DND-41 (cell line): ENCODE measurements at regions not wholly inside any gene's neighbourhood (a gene's known extent, or its start where the extent isn't known, plus 50 kb on each side); places are given as distances from the start of the nearest gene placed in this dataset.

Experiments used
- ATAC-seq: fragments of 200-7000 bp; cut with Tn5 transposase; 3 replicates; pipeline ENCODE4 v1.9.1; 2021; ENCODE audit warnings: low read depth; ENCODE audit not compliant: insufficient read depth
- DNase-seq: peaks from one replicate; pipeline ENCODE4 v3.0.0-alpha.2; 2020
- H2AFZ ChIP-seq: 2 replicates; pipeline ENCODE4 v1.6.0; 2012; ENCODE audit warnings: low read depth, low read length
- H3K27ac ChIP-seq: 2 replicates; pipeline ENCODE4 v1.5.1; 2012; ENCODE audit warnings: low read length, inconsistent platforms
- H3K27me3 ChIP-seq: fragments of 200-600 bp; sonication (generic); 2 replicates; pipeline ENCODE4 v1.6.0; 2012; ENCODE audit warnings: low read length, mild to moderate bottlenecking, inconsistent platforms; ENCODE audit not compliant: insufficient read depth, poor library complexity
- H3K36me3 ChIP-seq: 2 replicates; pipeline ENCODE4 v1.5.1; 2012; ENCODE audit warnings: low read length, inconsistent platforms; ENCODE audit not compliant: insufficient read depth
- H3K4me1 ChIP-seq: 2 replicates; pipeline ENCODE4 v1.5.1; 2012; ENCODE audit warnings: mild to moderate bottlenecking, low read length; ENCODE audit not compliant: insufficient read depth
- H3K4me2 ChIP-seq: 2 replicates; pipeline ENCODE4 v1.6.0; 2012; ENCODE audit warnings: mild to moderate bottlenecking, moderate library complexity, low read length, inconsistent platforms; ENCODE audit not compliant: insufficient read depth
- H3K4me3 ChIP-seq, 2 experiments: fragments of 200-600 bp in 1 of 2; shearing (Covaris generic) in 1 of 2; 2 replicates each; pipeline ENCODE4 v1.5.1; 2012 to 2016; ENCODE audit warnings: inconsistent platforms in 2 of 2, low read length in 2 of 2, mild to moderate bottlenecking in 2 of 2, low read depth in 1 of 2, moderate library complexity in 1 of 2
- H3K79me2 ChIP-seq: 2 replicates; pipeline ENCODE4 v1.6.0; 2012; ENCODE audit warnings: low read length, inconsistent platforms; ENCODE audit not compliant: insufficient read depth
- H3K9ac ChIP-seq: 2 replicates; pipeline ENCODE4 v1.6.0; 2012; ENCODE audit warnings: low read depth, mild to moderate bottlenecking, inconsistent platforms, low read length, moderate library complexity
- H3K9me3 ChIP-seq: 2 replicates; pipeline ENCODE4 v1.5.1; 2012; ENCODE audit warnings: low read length, moderate library complexity, mild to moderate bottlenecking, inconsistent platforms; ENCODE audit not compliant: insufficient read depth, severe bottlenecking
- H4K20me1 ChIP-seq: 2 replicates; pipeline ENCODE4 v1.6.0; 2012; ENCODE audit warnings: low read length; ENCODE audit not compliant: insufficient read depth
- EZH2 ChIP-seq: IDR thresholded peaks from 3 replicates; pipeline ENCODE4 v1.6.1; 2012; ENCODE audit warnings: borderline replicate concordance, low read depth, mild to moderate bottlenecking, moderate library complexity, low read length, inconsistent platforms; ENCODE audit not compliant: severe bottlenecking
- TF ChIP-seq, protein P1 (sequence below): IDR thresholded peaks from 2 replicates; pipeline ENCODE4 v1.5.1; 2012; ENCODE audit warnings: borderline replicate concordance, low read length, moderate library complexity, mild to moderate bottlenecking; ENCODE audit not compliant: poor library complexity, severe bottlenecking; ENCODE audit errors: extremely low read depth

DNA sequence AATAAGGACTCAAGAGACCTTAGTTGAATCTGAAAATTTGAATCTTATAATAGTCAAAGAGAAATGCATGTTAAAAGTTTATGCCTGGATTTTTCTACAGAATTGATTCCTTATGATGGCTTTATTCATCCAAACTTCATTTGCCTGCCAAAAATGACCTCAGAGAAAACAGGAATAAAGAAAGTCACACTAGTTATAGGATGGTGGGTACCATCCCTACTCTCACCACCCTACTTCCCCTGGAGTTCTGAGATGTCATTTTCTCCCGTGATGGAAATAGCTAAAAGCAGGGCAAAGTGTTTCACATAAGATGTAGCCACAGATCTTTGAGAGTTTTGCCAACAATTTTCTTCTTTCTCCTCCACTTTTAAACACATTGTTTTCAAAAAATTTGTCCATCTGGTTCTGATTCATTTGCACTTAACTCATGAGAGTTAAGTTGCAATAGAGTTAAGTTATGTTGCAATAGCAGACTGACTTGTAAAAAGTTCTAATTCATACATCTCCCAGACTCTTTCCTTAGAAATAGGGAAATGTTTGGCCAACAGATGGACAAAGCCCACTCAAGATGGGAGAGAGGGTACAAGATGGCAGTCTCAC, 384.6 kb downstream of the PLPP3 start:
- no peak for ATAC-seq
- no peaks in the 10 kb centered on the region for H3K27me3 ChIP-seq
- H3K4me3 ChIP-seq: no peak overlapping the region
- H3K4me2 ChIP-seq: no peak overlapping the region
- no peak overlapping the region for H3K9ac ChIP-seq
- TF ChIP-seq, protein P1, sequence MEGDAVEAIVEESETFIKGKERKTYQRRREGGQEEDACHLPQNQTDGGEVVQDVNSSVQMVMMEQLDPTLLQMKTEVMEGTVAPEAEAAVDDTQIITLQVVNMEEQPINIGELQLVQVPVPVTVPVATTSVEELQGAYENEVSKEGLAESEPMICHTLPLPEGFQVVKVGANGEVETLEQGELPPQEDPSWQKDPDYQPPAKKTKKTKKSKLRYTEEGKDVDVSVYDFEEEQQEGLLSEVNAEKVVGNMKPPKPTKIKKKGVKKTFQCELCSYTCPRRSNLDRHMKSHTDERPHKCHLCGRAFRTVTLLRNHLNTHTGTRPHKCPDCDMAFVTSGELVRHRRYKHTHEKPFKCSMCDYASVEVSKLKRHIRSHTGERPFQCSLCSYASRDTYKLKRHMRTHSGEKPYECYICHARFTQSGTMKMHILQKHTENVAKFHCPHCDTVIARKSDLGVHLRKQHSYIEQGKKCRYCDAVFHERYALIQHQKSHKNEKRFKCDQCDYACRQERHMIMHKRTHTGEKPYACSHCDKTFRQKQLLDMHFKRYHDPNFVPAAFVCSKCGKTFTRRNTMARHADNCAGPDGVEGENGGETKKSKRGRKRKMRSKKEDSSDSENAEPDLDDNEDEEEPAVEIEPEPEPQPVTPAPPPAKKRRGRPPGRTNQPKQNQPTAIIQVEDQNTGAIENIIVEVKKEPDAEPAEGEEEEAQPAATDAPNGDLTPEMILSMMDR: no peak
- no peak for TF ChIP-seq EZH2
- H3K4me1 ChIP-seq: peaks cover under 1% of the 10 kb centered on the region; the same call in 1 of the 2 replicates
- H3K27ac ChIP-seq: no peak overlapping the region
- H2AFZ ChIP-seq: no peak overlapping the region
- H3K36me3 ChIP-seq: no peaks in the 10 kb centered on the region
- no peaks in the 10 kb centered on the region for H3K79me2 ChIP-seq
- DNase-seq: no peak
- no peaks in the 10 kb centered on the region for H4K20me1 ChIP-seq
- no peaks in the 10 kb centered on the region for H3K9me3 ChIP-seq

GRCh38 chr1:56193656-56194055, 385.7 kb downstream of the PLPP3 start:
- no peak overlapping the region for H3K27ac ChIP-seq
- H3K4me3 ChIP-seq: no peak overlapping the region
- DNase-seq (no peak), ATAC-seq (no peak)
- TF ChIP-seq, protein P1: no peak
- no peak for TF ChIP-seq EZH2
- no peaks in the 10 kb centered on the region for H3K36me3 ChIP-seq
- H3K79me2 ChIP-seq: no peaks in the 10 kb centered on the region
- no peaks in the 10 kb centered on the region for H3K9me3 ChIP-seq
- no peak overlapping the region for H3K4me2 ChIP-seq
- H4K20me1 ChIP-seq: no peaks in the 10 kb centered on the region
- no peak overlapping the region for H3K9ac ChIP-seq
- no peak overlapping the region for H2AFZ ChIP-seq
- no peaks in the 10 kb centered on the region for H3K4me1 ChIP-seq
- no peaks in the 10 kb centered on the region for H3K27me3 ChIP-seq

GRCh38 chr1:56191369-56191768, 388.0 kb downstream of the PLPP3 start:
- DNase-seq: no peak
- no peak for ATAC-seq
- Histone ChIP-seq H3K27me3 (no peaks in the 10 kb centered on the region), H3K9me3 (no peaks in the 10 kb centered on the region), H3K4me2 (no peak overlapping the region), H3K4me1 (no peaks in the 10 kb centered on the region), H4K20me1 (no peaks in the 10 kb centered on the region), H3K9ac (no peak overlapping the region), H3K4me3 (no peak overlapping the region), H3K79me2 (no peaks in the 10 kb centered on the region), H3K36me3 (no peaks in the 10 kb centered on the region), H2AFZ (no peak overlapping the region), H3K27ac (no peak overlapping the region)
- no peak for TF ChIP-seq EZH2

- TF ChIP-seq EZH2: no peak
- no peak for ATAC-seq
- no peak for DNase-seq
- H4K20me1 ChIP-seq: no peaks in the 10 kb centered on the region
- H3K9me3 ChIP-seq: no peaks in the 10 kb centered on the region
- no peak overlapping the region for H3K4me3 ChIP-seq
- no peak overlapping the region for H2AFZ ChIP-seq
- no peak overlapping the region for H3K4me2 ChIP-seq
- no peak overlapping the region for H3K9ac ChIP-seq
- no peaks in the 10 kb centered on the region for H3K79me2 ChIP-seq
- H3K36me3 ChIP-seq: no peaks in the 10 kb centered on the region
- no peak overlapping the region for H3K27ac ChIP-seq
- no peaks in the 10 kb centered on the region for H3K4me1 ChIP-seq
- no peaks in the 10 kb centered on the region for H3K27me3 ChIP-seq
Measured at GRCh38 chr1:56190806-56191365, 388.5 kb downstream of the PLPP3 start.
